GM18526 (cell line): ENCODE measurements at regions not wholly inside any gene's neighbourhood (a gene's known extent, or its start where the extent isn't known, plus 50 kb on each side); places are given as distances from the start of the nearest gene placed in this dataset.

ENCODE experiments used
- POLR2A ChIP-seq: IDR thresholded peaks from 3 replicates; pipeline ENCODE4 v1.6.1; 2011; ENCODE audit not compliant: insufficient read length; ENCODE audit errors: extremely low read depth

DNA sequence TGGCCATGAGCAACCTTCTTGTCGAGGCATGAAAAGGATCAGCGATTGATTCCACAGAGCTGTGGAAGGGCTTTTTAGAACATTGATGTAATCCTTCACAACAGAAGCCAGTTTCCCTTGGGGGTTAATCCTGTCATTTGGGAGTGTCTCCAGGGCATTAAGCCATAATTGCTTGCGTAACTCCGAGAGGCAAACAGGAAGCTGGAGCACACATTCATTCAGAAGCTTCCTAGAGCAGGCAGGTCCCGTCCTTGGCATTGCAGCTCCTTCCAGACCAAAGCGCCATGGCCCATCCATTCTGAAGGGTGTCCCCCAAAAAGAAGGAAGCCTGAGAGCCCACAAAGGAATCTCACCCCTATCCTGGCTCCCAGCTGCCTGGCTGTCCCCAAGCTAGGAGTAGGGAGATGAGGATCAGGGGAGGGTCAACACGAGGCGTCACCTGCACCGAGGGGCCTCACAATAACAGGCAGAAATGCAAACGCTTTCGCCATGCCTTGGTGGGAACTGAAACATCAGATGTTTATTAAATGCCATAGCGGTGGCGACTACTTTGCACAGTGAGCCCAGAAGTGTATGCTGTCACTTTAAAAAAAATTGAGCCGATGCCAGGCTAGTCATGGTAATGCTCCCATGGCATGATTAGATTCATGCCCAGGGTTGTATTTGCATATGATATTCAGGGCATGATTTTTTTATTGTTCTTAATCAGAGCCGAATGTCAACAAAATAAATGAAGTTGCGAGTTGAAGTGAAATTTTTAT, 339.4 kb downstream of the BCL11A start:
- TF ChIP-seq POLR2A = no peak

DNA sequence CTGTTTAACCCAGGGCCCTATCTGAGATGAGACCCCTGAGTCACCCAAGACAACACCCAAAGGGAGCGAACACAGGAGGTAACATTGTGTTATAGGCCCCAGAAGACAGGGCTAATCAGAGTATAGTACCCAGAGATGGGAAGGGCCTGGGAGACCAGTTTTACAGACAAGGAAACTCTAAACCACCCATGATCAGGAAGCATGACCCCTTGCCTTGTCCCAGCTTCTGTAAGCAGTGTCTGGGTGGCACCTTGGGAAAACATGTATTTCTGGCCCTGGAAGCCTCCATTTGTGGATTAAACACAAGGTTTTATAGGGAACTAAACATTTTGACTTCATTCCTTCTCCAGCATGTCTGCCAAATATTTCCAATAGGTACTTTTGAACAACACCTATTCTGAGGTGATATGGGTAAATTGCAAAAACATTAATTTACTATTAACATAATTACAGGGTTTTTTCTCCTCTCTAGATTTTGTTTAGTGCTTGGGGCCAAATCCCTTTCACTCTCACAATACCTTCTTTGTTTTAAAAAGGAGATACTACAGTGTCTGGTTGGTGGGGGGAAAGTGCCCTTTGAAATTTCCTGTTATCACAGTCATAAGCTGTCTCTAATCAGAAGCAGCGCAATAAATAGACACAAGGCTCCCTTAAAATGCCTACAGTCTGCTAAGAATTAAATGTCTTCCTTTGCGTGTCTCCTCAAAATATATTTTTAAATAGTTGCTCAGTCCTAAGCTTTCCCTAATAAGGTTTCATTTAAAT, 341.1 kb downstream of the BCL11A start:
- TF ChIP-seq POLR2A = no peak

DNA sequence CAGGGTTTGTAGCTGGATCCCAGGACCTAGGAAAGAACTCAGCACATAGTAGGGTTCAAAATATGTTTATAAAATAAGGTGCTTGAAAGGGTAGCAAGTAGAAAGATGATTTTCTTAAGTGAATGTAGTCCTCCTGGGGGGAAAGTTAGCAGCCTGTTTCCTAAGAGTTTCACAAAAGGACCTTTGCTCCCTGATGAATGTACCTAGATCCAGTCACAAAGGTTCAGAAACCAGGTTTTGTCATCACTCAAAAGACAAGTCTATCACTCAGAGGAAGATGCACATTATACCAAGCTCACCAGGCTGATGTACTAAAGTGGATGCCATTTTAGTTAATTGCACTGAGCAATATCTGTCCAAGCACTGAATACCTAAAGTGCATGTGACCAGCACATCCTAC, 378.2 kb downstream of the BCL11A start:
- TF ChIP-seq POLR2A = no peak

DNA sequence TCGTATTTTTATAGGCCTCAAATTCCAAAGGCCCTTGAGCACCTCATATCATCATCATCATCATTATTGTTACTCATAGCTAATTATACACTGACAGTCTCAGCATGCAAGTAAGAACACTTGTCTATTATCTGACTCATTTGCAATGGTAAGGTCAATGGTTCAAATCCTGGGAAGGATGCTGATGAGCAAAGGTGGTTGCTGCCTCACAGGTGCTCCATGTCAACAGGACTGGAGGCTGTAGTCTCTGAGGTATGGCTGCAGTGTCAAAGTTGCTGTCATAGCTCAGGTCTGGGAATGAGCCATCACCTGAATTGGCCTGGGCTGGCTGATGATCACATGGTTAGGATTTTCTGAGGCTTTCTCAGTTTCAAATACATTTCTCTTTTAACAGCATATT, 379.3 kb downstream of the BCL11A start:
- TF ChIP-seq POLR2A = no peak

DNA sequence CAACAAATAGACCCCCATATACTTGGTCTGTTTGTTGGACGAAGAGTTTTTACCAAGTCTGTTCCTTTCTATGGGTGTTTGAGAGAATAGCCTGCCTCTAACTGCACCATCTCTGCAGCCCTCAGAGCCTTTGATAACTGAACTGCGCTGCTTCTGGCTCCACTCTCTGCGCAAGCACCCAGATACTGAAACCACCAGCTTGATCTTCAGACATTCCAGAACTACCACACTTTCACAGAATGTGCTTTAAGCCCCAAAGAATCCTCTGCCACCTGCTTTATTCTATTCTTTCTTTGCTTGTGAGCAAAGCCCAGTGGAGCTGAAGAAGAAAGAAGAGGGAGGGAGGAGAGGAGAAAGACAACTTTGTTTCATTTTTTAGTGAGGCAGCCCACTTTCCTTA, 380.7 kb downstream of the BCL11A start:
- TF ChIP-seq POLR2A = no peak

DNA sequence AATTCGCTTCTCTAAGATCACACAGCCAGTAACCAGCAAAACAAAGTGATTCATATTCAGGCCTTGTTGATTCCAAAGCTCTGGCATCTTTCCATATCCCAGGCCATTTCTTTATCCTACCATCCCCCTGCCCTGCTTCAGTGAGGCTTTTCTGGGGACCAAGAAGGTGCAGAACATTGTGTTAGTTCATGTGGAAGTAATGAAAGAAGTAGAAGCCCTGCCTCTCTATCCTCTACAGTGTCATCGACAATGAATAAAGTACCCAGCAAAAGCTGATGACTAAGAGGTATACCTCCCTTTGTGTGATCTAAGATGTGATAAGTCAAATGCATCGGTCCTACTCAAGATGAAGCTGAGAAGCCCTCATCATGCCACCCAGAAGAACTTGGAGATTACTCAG, 383.2 kb downstream of the BCL11A start:
- no peak for TF ChIP-seq POLR2A

DNA sequence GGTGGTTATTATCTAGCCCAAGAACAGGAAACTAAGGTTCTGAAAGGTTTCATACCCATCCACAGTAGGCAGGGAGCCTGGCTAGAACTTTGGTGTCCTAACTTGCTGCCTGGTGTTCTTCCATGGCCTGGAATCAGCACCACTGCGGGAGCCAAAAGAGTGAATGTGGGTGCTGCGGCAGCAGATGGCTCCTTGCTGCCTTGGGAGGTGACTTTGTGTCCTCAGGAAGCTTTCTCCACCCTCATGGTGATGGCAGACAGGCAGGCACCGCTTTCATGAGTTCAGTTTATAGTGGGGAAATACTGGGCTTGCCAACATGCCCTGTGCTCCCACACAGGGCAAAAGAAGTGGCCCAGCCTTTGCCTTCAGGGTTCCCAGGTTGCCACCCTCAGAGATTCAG, 385.2 kb downstream of the BCL11A start:
- TF ChIP-seq POLR2A = no peak

DNA sequence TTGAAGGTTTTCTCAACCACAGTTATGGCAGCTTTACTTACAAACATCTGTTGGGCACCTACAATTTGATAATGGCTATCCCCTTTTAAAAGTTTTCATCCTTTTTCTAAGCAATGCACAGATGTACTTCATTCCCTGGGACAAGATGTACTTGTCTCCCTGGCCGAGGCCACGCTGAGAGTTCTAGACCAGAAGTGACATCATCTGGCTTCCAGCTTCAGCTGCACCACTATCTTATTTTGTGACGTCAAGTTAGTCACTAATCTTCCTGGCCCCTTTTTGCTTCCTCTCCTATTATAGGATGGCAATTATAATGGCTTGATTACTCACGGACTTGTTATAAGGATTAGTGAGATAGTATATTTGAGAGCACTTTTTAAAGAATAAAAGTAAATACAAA, 386.4 kb downstream of the BCL11A start:
- no peak for TF ChIP-seq POLR2A

DNA sequence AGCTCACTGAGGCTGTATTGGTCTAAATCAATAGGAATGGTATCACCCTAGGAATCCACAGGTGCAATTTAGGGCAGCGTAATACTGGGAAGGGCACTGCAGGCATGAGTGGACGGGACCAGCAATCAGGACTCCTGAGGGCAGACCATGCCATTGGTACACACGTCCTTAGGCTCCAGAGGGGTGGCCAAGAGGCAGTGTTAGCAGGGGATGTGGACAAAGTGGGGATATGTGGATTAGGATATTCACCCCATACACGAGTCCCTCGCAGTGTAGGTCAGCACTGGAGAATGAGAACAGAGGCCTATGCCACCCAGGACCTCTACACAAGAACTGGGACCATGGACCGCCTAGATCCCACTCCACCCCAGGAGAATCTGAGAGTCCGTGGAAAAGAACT, 389.8 kb downstream of the BCL11A start:
- no peak for TF ChIP-seq POLR2A

DNA sequence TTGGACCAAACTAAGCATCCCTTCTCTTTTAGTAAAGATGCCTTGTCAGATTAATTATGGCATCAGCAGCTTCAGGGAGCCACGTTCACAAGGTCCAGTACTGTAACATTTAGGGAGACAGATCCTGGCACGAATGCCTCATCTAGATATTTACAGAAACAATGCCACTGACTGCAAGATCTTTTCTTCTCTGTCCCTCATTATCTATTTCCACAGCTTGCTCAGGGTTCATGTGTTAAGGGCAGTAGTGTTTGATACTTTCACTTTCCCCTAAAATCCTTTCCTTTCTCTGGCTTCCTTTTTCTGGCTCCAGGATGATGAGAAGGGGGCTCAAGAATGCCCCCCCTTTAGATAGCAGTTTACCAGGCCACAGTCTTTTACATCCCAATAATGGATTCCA, 393.9 kb downstream of the BCL11A start:
- no peak for TF ChIP-seq POLR2A

DNA sequence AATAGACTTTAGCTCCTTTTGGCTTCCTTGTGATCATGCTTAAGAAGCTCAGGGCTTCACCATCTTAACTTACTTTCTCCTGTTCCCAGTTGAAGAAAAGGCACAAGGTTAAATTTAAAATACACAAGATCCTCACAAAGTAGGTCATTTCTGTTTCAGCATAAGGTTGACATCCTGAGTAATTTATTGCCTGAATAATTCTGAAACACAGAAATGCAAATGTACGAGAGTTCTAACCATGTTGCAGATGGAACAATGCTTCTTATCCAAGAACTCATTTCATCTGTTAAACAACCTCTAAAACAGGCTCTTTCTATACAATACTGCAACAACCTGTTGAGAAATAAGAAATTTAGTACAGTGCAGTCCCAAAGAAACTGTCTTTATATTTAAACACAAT, 395.2 kb downstream of the BCL11A start:
- no peak for TF ChIP-seq POLR2A

DNA sequence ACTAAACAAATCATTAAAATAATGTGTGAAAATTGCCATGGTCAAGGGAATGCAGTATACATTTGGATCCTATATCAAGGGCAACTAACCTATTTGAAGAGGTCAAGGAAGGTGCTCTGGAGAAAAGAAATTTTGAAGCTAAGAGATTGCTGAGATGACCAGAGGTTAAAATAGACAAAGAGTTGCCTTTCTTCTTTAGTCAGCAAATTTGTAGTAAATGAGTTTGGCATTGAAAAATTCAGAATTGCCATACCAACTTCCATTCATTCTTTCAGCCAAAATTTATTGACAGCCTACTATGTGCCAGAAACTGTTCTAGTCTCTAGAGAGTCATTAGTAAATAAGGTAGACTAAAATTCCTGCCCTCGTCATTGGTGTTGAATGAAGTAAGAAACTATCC, 396.2 kb downstream of the BCL11A start:
- TF ChIP-seq POLR2A = no peak

DNA sequence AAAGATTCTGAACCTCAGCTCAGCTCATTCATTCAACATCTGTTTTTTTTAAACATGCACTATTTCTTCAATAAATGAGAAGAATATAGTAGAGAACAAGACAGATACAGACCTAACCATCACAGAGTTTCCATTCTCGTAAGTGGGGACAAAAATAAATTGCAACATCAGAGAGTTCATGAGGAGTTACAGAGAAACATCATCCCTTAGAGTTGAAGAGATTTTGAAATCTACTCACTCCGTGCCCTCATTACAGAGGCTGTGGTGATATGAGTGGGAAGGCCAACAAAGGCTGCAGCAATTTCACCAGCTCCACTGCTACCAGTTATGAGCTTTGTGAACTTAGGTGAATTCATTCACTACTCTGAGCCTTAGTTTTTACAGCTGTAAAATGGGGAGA, 399.3 kb downstream of the BCL11A start:
- no peak for TF ChIP-seq POLR2A

DNA sequence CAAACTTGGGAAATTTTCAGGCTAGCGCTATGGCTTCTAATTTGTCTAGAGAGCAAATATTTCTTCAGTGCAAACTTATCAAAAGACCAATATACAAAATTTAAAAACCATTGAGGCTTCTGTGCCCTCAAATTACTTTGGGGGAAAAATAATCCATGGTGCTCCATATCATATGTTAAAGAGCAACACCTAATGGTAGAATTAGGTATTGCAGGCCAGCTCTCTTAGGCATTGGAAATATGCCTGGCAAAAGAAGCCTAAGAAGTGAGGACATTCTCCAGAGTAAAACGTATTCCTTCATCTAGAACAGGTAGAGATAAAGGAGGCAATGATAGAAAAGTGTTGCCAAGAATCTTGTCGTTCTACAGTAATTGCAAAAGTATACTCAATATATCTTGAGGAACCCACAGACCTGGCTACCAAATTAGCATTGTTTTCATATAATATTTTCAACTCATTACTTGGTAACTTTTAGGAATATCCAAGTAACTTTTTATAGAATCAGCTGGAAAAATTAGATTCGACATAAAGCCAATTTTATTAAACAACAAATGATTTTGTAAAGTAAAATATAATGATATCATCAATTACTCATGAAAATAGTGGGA, 401.1 kb downstream of the BCL11A start:
- no peak for TF ChIP-seq POLR2A

DNA sequence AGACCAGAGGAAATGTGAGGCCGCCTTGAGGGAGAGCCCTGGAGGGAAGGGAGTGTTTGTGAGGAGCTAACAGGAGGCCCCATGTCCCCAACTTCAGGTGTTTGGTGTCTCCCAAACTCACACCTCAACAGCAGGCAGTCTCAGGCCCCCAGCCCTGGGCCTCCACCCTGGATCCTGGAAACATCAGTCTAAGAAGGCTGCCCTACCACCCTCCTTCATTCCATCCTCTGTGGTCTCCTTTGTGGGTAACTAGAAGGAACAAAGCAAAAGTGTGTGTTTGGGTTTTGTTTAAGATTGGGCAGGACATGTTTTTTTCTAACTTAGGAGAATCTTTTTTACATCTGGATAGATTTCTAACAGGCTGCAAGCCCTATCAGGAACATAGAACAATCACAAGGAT, 404.3 kb downstream of the BCL11A start:
- no peak for TF ChIP-seq POLR2A

DNA sequence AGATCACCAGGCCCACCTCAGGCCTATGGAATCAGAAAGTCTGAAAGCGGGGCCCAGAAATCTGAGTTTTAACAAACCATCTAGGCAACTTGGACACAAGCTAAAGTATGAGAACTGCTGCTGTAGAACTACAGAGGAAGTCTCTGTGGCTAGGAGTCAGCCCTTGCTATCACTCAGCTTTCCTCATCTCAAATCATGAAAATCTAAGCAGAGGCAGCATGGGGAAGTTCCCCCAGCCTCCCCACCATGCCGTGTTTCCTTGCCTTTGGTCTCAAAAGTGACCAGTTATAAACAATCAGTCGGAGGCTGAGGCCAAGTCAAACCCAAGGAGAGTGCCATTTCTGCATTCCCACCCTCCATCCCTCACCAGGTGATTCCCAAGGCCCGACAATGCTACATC, 404.7 kb downstream of the BCL11A start:
- TF ChIP-seq POLR2A = no peak

DNA sequence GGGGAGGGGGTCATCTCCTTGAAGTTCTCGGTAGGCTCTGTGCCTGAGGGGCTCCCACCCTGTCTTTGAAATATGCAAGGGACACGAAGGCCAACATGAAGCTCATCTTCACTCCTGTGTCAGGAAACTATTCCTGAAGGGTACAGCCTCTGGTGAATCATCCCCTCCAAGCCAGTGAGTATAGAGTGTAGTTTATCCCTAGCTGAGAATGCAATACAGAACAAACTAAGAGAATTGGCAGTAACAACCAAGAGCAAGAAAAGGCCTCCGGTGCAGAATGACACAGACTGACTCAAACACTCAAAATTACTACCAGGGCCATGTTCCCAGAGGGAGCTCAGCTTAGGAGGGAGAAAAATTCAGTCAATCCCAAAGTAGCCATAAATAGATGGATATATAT, 413.3 kb downstream of the BCL11A start:
- no peak for TF ChIP-seq POLR2A

DNA sequence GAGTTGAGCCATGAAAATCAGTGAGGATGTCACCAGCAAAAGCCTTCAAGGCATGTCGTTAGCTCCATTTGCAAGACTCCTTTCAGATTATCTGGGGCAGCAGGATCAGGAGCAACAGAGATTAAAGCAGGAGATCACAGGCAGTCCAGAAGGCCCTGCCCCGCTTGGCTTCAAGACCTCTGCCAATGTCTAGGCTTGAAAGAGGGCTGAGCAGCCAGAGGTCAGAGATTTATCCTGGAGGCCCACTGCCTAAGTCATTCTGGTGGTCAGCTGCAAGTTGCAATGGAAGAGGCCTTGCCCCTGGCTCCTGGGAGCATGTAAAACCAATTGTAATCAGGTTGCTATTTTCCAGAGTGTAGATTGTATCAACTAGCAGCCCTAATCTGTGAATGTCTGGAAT, 416.5 kb downstream of the BCL11A start:
- TF ChIP-seq POLR2A = no peak
